Superior temporal gyrus (tissue), 1 donor: ENCODE measurements at regions not wholly inside any gene's neighbourhood (a gene's known extent, or its start where the extent isn't known, plus 50 kb on each side); places are given as distances from the start of the nearest gene placed in this dataset.
A peak's percentile ranks its signal among the peaks of the same experiment; 100 is the strongest.
"Not testable (repeated sequence)": the region's sequence is repeated elsewhere in the genome, so short reads cannot be mapped to it uniquely, and the experiment has no call there.

Experiments
- DNase-seq: peaks from one replicate; pipeline ENCODE4 v3.0.0-alpha.2; 2016; ENCODE audit errors: extremely low spot score

GRCh38 chr5:109575506-109575905 lies 114.2 kb upstream of the MAN2A1 start:
- no peak for DNase-seq

GRCh38 chr5:109574985-109575384 lies 114.7 kb upstream of the MAN2A1 start:
- DNase-seq: no peak

GRCh38 chr5:109573766-109574165 lies 116.0 kb upstream of the MAN2A1 start:
- DNase-seq: no peak

- no peak for DNase-seq
Measured at GRCh38 chr5:109573256-109573655, 116.5 kb upstream of the MAN2A1 start.

- DNase-seq: no peak
Measured at GRCh38 chr5:109571785-109572184, 117.9 kb upstream of the MAN2A1 start.

GRCh38 chr5:109570362-109570874 lies 119.3 kb upstream of the MAN2A1 start:
- DNase-seq: no peak

- no peak for DNase-seq
Measured at GRCh38 chr5:109567374-109568044, 122.2 kb upstream of the MAN2A1 start.

GRCh38 chr5:109566361-109566760 lies 123.4 kb upstream of the MAN2A1 start:
- no peak for DNase-seq

GRCh38 chr5:109563739-109564138 lies 126.0 kb upstream of the MAN2A1 start:
- no peak for DNase-seq

- no peak for DNase-seq
Measured at GRCh38 chr5:109563189-109563588, 126.5 kb upstream of the MAN2A1 start.

GRCh38 chr5:109562441-109562840 lies 127.3 kb upstream of the MAN2A1 start:
- peak; percentile 39 for DNase-seq

GRCh38 chr5:109561447-109561846 lies 128.3 kb upstream of the MAN2A1 start:
- no peak for DNase-seq

- no peak for DNase-seq
Measured at GRCh38 chr5:109560554-109560953, 129.2 kb upstream of the MAN2A1 start.

GRCh38 chr5:109558952-109559351 lies 130.8 kb upstream of the MAN2A1 start:
- no peak for DNase-seq

- no peak for DNase-seq
Measured at GRCh38 chr5:109558364-109558763, 131.4 kb upstream of the MAN2A1 start.

GRCh38 chr5:109553846-109554245 lies 135.9 kb upstream of the MAN2A1 start:
- DNase-seq: no peak

GRCh38 chr5:109551234-109551633 lies 138.5 kb upstream of the MAN2A1 start:
- DNase-seq: not testable (repeated sequence)

- no peak for DNase-seq
Measured at GRCh38 chr5:109550077-109550476, 139.7 kb upstream of the MAN2A1 start.

GRCh38 chr5:109546461-109546860 lies 136.7 kb upstream of the PJA2 start:
- no peak for DNase-seq

- not testable (repeated sequence) for DNase-seq
Measured at GRCh38 chr5:109544873-109545272, 135.1 kb upstream of the PJA2 start.

- not testable (repeated sequence) for DNase-seq
Measured at GRCh38 chr5:109538692-109539091, 128.9 kb upstream of the PJA2 start.

- DNase-seq: not testable (repeated sequence)
Measured at GRCh38 chr5:109535090-109535489, 125.3 kb upstream of the PJA2 start.

- no peak for DNase-seq
Measured at GRCh38 chr5:109533751-109534272, 124.0 kb upstream of the PJA2 start.
